ENCODE measurements at regions not wholly inside any gene's neighbourhood (a gene's known extent, or its start where the extent isn't known, plus 50 kb on each side); places are given as distances from the start of the nearest gene placed in this dataset.

DNA sequence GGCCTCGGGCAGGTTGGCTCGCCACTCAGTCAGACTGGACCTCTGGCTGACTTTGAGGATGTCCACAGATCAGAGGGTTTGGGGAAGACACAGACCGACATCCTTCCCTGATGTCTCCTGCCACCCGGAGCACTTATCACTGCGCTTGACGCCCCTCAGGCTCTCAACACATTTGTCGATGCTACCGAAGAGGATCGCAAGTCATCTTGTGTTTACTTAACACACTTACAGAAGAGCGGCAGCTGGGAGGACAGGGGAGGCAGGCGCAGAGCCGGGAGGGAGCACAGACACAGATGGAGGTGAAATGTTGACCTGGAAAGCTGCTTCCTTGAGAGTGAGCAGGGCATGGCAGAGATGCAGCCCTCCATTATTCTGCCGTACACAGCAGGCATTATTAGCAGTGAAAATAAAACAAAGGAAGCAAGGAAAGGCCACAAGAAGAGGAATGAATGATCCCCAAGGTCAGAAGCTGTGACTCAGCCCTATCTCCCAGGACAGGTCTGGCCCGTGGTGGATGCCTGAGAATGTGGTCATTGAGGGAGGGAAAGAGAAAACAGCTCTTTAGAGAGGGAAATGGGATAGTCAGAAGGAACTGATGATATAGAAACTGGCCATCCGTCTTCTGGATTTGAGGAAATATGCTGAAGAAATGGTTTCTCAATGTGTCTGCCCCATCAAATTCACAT is 549.5 kb upstream of the ARGLU1 start:
- no peak for DNase-seq (ENCODE audit: low read depth in 2 of 2)

DNA sequence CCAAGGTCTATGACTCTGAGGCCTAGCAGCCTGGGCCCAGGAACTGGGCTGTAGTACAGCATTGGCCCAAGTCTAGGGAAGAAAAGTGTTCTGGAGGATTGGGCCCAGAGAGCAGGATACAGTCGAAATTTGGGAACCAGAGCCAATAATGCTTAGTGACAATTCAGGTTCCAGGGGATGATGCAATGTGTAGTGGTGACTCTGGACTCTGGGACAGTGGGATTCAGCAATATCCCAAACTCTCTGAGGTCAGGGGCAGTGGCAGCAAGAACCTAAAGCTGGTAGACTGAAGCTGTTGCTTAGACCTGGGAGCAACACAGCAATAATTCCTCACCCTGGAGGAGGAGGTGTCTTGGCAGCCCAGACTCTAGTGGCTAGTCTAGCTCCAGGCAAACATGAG is 545.5 kb upstream of the ARGLU1 start:
- no peak for DNase-seq (ENCODE audit: low read depth in 2 of 2)

DNA sequence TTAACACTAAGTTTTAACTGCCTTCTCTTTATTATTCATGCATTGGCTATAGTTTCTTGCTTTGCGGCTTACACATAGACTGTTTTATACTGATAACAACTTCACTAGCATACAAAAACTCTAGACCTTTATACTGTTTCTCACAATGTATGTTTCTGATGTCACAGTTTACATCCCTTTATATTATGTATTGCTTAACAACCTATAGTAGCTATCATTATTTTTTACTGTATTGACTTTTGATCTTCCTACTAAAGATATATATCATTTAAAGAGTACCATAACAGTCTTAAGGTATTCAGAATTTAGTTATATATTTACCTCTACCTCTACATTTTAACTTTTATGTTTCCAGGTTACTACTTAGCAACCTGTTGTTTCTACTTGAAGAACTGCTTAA is 543.3 kb upstream of the ARGLU1 start:
- no peak for DNase-seq (ENCODE audit: low read depth in 2 of 2)

DNA sequence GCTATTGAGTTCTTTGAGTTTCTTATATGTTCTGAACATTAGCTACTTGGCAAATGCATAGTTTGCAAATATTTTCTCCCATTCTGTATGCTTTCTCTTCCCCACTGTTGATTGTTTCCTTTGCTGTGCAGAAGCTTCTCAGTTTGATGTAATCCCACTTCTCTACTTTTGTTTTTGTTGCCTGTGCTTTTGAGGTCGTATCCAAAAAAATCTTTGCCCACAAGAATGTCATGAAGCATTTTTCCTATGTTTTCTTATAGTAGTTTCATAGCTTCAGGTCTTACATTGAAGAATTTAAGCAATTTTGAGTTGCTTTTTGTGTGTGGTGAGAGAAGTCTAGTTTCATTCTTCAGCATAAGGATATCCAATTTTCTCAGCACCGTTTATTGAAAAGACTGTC is 536.7 kb upstream of the ARGLU1 start:
- no peak for DNase-seq (ENCODE audit: low read depth in 2 of 2)

DNA sequence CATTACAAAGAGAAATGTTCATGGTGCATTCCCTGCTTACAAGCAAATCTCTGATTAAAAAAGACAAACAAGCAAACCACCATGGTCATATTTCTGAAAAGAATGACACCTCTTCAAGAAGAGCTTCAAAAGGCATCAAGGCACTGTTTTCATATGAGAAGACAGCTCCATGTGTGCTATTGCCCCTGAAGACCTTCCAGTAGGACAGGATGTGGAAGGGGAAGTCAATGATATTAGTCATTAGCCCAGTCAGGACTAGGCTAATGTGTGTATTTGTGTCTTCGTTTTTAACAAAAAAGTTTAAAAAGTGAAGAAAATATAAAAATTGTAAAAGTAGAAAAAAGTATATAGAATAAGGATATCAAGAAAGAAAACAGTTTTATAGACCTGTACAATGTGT is 534.7 kb upstream of the ARGLU1 start:
- DNase-seq (ENCODE audit: low read depth in 2 of 2), result no peak

DNA sequence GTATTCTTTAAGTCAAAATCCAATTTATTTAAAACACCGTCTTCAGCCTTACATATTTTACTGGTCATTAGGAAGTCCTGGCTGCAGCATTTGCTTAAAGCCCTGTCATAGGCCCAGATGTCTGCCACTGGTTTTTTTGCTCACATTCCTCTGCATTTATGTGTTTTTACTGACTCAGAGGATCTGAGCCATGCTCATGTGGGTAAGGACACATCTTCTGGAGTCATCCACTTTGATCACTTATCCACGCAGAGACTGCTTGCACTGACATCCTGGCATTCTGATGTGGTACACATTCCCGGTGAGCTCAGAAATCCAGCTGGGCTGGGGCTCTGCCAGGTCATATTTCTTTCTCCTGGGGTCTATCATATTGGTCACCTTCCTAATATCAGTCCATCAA is 531.7 kb upstream of the ARGLU1 start:
- no peak for DNase-seq (ENCODE audit: low read depth in 2 of 2)

DNA sequence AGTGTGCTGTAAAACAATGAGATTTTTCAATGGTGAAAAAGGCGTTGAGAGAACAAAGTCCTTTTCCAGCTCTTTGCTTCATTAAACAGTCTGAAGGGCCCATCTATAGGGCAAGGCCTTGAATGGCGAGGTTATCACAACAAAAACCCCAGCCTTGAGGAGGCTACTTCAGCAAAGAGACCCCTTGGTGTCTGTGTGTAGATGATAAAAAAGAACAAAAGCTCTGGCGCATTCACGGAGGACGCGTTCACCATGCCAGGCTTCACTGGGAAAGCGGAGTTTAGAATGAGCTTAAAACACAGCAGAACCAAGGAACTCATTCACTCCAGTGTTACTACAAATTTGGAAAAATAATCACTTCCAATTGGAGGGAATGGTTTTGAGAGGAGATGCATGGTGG is 530.0 kb upstream of the ARGLU1 start:
- DNase-seq (ENCODE audit: low read depth in 2 of 2), result no peak

DNA sequence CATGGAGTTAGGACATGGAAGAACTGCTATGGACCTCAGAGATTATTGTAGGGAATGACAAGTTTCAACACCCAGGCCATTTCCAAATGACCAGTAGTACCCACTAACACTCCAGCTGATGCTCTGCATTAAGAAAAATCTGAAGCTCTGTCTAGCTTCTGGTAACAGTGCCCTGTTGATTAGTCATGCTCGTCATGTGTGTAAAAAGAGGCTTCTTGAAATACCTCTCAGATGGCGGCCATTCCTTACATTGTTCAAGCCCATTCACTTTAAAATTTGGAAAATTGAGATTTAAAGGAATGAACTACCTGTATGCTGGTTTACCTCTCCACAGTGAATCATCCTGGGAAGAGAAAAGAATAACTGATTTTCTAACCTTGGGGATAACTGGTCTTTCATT is 527.9 kb upstream of the ARGLU1 start:
- DNase-seq (ENCODE audit: low read depth in 2 of 2), result no peak

DNA sequence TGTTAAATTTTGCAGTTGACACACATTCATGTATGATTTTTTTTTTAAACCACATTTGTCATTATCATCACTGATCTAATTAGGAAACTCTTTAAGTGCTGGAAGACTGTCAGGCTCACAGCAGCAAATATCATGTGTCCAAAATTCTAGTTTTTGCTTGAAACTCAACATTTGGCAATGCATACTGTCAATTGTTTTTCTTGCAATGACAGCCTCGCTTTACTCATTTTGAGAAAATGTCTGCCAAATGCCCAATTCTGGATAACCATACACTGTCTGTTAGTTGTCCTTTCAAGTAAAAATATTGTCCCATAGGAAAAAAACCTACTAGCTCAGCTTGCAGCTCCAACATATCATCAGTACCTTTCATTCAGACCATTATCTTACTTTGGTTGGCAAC is 523.9 kb upstream of the ARGLU1 start:
- no peak for DNase-seq (ENCODE audit: low read depth in 2 of 2)

DNA sequence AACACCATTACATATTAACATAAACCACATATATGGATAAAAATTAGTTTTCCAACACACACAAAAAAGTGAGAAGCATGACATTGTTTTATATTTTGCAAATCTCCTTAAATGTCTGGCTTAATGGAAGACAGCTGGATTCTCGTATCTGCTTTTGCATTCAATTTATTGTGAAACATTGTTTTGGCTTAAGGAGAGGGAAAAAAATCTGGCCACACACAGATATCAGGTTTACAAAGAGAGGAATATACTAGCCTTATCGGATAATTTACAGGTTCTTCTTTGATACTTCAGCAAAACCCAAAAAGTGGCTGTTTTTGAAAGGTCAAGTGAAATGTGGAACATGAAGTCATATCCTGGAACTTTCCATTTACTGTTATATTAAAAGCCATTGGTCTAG is 523.5 kb upstream of the ARGLU1 start:
- no peak for DNase-seq (ENCODE audit: low read depth in 2 of 2)

DNA sequence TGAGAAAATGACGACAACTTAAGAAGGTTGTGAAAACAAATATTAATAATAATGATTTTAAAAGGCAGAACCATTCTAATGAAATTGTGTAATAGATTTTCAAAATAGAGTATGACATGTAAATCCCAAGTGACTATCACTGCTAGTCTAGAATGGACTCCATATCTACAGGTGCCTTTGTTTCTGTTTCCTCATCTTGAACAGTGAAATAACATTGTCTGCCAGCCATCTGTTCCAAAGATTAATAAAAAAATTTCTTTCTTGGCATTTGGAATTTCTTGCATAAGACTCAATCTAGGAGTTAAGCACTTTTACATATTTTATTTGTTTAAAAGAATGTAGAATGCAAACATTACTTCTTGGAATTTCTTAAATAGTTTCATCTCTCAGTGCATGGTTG is 520.1 kb upstream of the ARGLU1 start:
- no peak for DNase-seq (ENCODE audit: low read depth in 2 of 2)

DNA sequence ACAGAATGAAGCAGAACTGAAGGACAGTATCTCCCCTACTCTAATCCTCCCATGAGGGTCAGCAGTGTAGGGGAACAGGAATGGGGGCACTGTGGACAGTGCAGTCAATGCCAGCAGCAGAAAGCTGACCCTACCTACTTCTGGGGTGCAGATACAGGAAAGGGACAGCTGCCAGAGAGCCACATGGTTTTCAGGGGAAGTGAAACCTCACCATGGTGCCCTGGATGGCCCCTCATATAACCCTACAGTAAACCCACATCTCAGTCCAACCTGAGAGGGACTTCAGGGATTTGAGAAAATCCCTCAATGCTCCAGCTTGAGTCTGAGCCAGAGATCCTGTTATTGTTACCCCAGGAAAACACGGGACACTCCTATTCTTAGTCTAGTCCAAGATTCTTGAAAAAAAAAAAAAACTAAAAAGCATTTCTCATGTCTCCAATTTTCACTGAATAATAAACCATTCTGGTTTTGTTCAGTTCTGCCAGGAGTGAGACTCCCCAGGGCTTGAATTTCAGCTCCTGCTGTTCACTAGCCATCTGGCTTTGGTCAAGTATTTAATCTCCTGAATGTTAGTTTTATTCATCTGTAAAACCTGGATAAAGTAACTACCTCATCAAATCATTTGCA is 511.6 kb upstream of the ARGLU1 start:
- DNase-seq (ENCODE audit: low read depth in 2 of 2), result no peak

DNA sequence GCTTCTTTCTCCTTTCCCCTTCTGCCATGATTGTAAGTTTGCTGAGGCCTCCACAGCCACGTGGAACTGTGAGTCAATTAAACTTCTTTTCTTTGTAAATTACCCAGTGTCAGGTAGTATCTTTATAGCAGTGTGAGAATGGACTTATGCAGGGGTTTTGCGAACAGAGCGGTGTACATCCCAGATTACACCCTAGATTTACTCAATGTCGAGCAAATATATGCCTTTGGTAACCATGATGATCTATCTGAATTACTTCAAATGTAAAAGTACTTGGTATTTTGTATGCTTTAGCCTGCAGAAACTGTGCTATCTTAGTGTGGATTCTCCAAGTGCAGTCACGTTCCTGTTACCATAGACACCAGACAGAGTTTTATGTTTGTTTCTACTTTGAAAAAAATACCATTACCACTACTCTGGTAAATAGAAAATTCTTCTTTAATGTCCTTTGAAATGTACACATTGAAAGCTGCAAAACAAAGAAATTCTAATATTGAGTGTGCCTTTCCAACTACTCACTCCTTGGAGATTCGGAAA is 510.4 kb upstream of the ARGLU1 start:
- DNase-seq (ENCODE audit: low read depth in 2 of 2), result no peak

DNA sequence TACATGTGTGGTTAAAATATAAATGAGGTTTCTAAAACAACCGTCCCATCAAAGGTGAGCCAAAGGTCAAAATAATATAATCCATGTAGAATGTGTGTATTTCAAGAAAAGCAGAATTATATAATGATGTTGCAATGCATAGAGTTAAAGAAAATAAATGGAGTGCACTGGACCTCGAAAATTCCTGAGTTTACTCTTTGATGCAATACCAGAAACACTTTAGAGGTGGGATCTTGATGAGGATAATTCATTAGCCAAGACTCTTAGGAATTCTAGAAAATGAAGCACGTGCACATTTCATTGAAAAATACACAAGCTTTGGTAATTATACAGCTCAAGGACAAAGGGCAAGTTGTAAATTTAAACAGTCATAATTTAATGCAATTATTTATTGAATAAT is 508.9 kb upstream of the ARGLU1 start:
- DNase-seq (ENCODE audit: low read depth in 2 of 2), result no peak

DNA sequence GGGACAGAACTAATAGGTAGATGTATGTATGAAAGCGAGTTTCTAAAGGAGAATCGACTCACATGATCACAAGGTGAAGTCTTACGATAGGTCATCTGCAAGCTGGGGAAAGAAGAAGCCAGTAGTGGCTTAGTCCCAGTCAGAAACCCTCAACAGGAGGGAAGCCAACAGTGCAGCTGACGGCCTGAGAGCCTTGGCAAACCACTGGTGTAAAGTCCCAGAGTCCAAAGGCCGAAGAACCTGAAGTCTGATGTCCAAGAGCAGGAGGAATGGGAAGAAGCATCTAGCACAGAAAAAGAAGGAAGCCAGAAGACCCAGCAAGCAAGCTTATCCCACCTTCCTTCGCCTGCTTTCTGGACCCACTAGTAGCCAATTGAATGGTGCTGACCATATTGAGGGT is 507.6 kb upstream of the ARGLU1 start:
- DNase-seq (ENCODE audit: low read depth in 2 of 2), result no peak

DNA sequence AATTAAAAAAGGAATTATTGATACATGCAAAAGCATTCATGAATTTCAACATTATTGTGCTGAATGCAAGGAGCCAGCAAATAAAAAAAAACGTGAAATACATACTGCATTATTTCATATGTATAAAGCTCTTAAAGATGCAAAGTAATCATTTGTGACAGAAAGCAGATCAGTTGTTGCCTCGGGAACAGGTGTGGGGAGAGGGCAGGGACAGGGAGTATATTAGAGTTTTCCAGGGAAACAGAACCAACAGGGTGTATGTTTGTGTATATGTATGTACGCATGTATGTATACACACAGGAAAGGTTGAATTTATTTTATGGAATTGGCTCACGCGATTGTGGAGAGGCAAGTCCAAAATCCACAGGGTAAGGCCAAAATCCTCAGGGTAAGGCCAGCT is 502.9 kb upstream of the ARGLU1 start:
- no peak for DNase-seq (ENCODE audit: low read depth in 2 of 2)

DNA sequence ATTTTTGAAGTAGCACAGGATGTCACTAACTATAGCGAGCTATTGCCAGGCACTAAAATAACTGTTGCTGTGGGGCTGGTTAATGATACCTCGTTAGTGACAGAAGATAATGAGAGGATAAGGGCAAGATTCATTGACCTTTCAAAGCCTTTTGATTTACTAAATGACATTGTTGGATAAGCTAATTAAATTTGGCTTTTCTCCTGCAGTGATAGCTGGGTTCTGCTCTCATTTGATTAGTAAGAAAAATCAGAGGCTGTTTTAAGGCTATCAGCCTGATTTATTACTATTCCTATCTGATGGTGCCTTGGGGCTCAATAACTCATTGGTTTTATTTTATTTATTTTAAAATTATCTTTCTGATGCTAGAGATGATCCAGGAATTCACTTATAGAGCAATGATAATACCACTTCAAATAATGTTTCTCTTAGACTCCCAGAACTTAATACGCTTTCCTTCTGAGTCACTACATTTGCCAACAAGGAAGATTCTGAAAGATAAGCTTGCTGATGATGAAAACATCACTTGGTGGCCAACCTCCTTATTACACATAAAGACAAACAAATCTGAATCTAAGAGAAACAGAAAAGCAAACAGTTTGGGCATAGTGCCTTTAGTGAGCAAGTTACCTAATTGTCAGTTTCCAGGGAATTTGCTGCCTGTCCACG is 501.3 kb upstream of the ARGLU1 start:
- DNase-seq (ENCODE audit: low read depth in 2 of 2), result no peak

DNA sequence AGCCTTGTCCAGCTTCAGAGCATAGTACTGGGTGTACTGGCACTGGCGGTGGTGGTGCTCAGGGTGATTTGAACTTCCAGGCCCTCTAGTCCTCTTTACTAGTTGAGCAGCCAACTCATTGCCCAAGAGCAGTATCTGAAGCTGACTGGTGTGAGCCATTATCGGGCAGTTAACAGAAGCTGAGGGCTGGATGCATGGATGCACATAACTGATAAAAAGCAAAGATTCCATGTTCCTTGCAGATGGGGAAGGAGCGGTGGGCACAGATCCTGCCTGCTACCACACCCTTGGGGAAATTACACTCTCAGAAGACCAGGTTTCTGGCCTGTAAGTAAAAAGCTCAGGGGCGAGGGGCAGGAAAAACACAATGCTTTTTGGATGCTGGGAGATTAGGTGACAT is 499.4 kb upstream of the ARGLU1 start:
- no peak for DNase-seq (ENCODE audit: low read depth in 2 of 2)

DNA sequence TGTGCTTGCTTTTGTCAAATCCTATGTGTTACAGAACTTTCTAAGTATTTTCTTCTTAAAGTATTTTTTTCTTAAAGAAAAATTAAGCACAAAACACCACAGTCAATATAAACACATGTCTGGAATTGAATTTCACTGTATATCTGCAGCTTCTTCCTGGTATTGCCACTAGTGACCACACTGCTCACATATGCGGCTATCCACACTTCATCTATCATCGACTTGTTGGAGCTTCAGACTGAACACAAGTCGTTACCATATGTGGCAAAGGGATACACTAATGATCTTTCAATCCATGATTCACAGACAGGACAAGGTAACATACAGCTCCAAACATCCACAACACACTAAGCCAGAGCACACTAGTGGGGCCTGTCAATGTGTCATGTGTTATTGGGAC is 498.4 kb upstream of the ARGLU1 start:
- DNase-seq (ENCODE audit: low read depth in 2 of 2), result no peak

DNA sequence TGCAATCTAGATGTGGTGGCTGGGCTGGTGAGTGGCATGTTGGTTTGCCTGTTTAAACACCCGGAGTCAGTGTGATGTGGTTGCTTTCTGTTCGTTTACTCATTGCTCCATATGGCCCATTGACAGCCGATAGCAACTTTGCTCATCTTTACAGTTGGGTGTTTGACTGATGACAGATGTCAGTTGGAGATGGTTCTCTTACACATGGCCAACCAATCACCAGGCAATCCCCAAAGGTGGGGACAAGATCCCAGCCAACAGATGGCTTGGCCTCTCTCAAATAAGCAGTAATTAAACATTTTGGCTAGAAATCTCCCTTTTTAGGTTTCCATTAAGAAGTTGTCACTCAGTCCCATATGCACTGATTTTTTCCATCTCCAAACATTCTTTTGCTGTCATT is 497.1 kb upstream of the ARGLU1 start:
- no peak for DNase-seq (ENCODE audit: low read depth in 2 of 2)

DNA sequence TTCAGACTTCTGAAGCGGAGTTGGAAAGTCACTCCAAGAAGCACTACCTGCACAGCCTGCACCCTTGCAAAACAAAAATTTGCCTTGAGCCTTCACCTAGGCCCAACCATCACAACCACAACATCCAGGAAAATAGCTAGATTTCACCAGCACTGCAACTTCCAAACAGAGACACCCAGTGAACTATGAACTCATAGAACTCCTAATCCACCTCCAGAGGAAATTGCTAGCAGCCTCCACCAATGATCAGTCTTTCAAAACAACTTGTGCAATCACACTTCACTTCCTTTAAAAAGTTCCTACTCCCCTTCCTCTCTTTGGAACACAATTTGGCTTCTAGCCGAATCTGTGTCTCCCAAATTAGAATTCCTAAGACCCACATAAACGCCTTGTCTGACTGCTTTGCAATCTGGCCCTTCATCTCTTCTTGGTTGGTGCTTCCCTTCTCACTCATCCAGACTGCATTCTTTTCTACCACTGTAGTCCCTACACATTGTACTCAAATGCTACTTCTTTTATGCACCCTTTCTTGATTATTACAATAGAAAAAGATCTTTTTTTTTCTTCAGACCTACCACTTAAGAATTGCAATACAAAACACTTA is 489.2 kb upstream of the ARGLU1 start:
- DNase-seq (ENCODE audit: low read depth in 2 of 2), result no peak

DNA sequence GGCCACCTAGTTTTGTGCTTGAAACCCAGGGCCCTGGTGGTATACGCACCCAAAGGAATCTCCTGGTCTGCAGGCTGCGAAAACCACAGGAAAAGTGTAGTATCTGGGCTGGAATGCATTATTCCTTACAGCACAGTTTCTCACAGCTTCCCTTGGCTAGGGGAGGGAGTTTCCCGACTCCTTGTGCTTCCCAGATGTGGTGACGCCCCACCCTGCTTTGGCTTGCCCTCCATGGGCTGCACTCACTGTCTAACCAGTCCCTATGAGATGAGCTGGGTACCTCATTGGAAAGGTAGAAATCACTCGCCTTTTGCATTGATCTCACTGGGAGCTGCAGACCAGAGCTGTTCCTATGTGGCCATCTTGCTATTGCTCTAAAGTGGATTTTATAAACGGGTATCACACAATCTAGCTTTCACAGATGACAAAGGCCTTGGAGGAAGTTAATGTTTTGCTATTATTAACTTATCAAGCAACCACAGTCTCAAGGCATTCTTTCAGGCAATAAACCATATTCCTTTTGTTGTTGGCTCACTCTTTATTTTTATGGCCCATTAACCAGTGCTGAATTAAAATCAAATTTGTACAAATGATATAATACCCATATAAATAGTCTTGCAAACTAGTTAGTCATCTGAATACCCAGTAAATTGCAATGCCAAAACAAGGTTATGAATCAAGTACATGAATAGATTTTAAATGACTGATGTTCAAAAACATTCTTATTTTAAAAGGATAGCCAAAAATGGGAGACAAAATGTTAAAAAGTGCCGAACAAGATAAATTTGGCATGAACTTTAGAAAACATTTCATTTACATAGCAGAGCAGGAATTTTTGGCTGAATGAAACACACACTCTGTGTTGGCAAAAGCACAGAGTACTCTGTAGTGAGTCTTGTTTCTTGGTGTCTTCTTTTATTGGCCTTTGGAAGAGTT is 475.4 kb upstream of the ARGLU1 start:
- no peak for DNase-seq (ENCODE audit: low read depth in 2 of 2)

Data from activated CD8-positive, alpha-beta memory T cell treated with anti-CD3 and anti-CD28 coated beads for 4 hours (primary cell).